ENCODE measurements at regions not wholly inside any gene's neighbourhood (a gene's known extent, or its start where the extent isn't known, plus 50 kb on each side); places are given as distances from the start of the nearest gene placed in this dataset.

DNA sequence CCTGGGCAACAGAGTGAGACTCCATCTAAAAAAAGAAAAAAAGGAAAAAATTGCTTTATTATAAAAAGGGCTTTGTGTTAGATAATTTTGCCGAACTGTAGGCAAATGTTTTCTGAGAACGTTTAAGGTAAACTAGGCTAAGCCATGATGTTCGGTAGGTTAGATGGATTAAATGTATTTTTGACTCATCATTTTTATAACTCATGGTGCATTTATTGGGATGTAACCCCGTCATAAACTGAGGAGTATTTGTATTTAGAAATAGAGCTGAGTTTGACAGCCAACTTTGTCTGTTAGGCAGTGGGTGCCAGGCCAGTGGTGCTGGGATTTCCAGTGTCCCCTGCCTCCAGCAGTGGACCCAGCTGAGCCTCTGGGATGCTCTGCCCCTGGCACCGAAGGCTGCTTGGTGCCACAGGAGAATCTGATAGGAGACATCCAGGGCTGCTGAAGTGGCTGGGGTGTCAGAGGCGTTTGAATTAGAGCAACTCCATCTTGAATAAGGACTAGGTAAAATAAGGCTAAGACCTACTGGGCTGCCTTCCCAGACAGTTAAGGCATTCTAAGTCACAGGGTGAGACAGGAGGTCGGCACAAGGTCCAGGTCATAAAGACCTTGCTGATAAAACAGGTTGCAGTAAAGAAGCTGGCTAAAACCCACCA, 114.9 kb upstream of the EEPD1 start:
- DNase-seq (ENCODE audit: low read depth) = no peak
- TF ChIP-seq, protein P1, sequence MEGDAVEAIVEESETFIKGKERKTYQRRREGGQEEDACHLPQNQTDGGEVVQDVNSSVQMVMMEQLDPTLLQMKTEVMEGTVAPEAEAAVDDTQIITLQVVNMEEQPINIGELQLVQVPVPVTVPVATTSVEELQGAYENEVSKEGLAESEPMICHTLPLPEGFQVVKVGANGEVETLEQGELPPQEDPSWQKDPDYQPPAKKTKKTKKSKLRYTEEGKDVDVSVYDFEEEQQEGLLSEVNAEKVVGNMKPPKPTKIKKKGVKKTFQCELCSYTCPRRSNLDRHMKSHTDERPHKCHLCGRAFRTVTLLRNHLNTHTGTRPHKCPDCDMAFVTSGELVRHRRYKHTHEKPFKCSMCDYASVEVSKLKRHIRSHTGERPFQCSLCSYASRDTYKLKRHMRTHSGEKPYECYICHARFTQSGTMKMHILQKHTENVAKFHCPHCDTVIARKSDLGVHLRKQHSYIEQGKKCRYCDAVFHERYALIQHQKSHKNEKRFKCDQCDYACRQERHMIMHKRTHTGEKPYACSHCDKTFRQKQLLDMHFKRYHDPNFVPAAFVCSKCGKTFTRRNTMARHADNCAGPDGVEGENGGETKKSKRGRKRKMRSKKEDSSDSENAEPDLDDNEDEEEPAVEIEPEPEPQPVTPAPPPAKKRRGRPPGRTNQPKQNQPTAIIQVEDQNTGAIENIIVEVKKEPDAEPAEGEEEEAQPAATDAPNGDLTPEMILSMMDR (IDR thresholded peaks at IDR 0.05; ENCODE audit: low read depth, low read length, missing control alignments) = no peak
- no peak overlapping the region for H3K4me3 ChIP-seq (ENCODE audit: low read depth, low read length)
- in situ Hi-C loops (cut with HindIII; ENCODE audit: low sequenced_read_pairs) = no loop called here

DNA sequence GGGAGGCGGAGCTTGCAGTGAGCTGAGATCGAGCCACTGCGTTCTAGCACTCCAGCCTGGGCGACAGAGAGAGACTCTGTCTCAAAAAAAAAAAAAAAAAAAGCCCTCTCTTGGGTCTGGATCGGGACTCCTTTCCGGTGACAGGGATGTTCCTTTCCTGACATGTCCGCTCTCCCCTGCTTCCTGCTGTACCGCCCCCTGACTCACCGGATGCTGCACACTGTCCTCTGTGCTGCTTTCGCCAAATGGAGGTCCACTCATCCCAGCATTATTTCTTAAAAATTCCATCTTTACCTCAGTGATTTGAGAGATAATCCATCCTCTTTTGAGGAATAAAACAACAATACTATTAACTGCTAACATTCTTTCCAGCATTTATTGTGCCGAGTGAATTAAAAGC, 113.8 kb upstream of the EEPD1 start:
- in situ Hi-C loops (cut with HindIII; ENCODE audit: low sequenced_read_pairs) = no loop called here
- TF ChIP-seq, protein P1 (IDR thresholded peaks at IDR 0.05; ENCODE audit: low read depth, low read length, missing control alignments) = no peak
- DNase-seq (ENCODE audit: low read depth) = no peak
- no peak overlapping the region for H3K4me3 ChIP-seq (ENCODE audit: low read depth, low read length)

DNA sequence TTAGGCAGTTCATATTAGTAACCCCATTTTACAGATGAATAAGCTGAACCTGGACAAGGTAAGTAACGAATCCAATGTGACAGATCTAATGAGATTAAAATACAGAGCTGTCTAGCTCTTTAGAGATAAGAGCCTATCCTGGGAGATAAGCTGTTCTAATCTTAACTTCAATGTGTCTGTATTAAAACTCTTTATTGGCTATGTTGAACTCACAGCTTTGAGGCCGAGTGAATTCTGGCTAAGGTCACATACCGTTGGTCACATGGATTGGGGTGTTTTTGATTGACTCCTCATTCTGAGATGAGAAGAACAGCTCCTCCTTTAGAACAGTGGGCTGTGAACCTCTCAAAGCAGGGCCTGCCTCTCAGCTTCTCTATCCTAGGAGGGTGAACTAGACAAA, 113.4 kb upstream of the EEPD1 start:
- in situ Hi-C loops (cut with HindIII; ENCODE audit: low sequenced_read_pairs) = no loop called here
- H3K4me3 ChIP-seq (ENCODE audit: low read depth, low read length) = no peak overlapping the region
- DNase-seq (ENCODE audit: low read depth) = no peak
- TF ChIP-seq, protein P1 (IDR thresholded peaks at IDR 0.05; ENCODE audit: low read depth, low read length, missing control alignments) = no peak

DNA sequence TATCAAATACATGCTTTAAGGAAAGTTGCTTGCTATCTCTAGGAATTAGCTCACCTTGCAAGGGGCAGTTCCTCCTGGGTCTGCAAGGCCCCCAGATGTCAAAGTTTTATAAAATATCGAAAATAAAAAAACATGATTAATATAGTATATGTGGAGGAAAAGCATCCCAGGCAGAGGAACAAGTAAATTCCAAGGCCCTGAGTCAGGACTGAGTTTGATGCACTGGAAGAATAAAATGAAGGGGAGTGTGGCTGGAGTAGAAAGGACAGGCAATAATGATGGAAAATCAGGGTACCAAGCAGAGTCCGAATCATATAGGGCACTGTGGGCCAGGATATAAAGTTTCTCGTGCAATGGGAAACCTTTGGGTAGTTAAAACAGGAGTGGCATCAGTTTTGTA, 112.4 kb upstream of the EEPD1 start:
- in situ Hi-C loops (cut with HindIII; ENCODE audit: low sequenced_read_pairs) = no loop called here
- no peak overlapping the region for H3K4me3 ChIP-seq (ENCODE audit: low read depth, low read length)
- TF ChIP-seq, protein P1 (IDR thresholded peaks at IDR 0.05; ENCODE audit: low read depth, low read length, missing control alignments) = no peak
- DNase-seq (ENCODE audit: low read depth) = no peak

DNA sequence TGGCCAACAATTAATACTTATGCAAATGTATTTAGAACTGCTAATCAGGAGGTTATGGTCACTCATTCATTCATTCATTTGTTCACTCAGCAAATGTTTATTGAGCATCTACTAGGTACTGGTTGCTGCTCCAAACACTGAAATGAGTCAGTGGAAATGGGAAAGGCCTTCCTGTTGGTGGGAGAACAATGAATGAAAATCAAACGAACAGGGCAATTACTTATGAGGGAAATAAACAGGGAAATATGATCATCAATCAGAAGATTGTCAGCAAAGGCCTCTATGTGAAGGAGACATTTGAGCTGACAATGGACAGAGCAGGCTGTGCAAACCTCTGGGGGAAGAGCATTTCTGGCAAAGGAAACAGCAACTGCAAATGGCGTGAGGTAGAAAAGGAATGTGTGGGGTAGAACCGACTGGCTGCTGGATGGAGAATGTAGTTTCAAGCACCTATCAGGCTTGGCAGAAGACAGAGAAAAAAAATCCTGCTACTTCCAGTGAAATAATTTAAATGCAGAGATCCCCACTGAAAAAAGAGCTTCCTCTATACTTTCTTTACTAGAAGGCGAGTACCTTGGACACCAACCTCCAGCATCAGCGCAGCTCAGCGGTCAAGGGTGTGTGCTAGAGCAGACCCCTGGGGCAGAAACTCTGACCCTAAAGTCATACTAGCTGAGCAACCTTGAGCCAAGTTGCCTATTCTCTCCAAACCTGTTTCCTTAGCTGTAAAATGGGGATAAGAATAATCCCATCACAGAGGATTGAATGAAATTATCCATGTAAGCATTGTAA, 108.8 kb upstream of the EEPD1 start:
- TF ChIP-seq, protein P1 (IDR thresholded peaks at IDR 0.05; ENCODE audit: low read depth, low read length, missing control alignments) = no peak
- DNase-seq (ENCODE audit: low read depth) = no peak
- H3K4me3 ChIP-seq (ENCODE audit: low read depth, low read length) = no peak overlapping the region
- in situ Hi-C loops (cut with HindIII; ENCODE audit: low sequenced_read_pairs) = no loop called here

DNA sequence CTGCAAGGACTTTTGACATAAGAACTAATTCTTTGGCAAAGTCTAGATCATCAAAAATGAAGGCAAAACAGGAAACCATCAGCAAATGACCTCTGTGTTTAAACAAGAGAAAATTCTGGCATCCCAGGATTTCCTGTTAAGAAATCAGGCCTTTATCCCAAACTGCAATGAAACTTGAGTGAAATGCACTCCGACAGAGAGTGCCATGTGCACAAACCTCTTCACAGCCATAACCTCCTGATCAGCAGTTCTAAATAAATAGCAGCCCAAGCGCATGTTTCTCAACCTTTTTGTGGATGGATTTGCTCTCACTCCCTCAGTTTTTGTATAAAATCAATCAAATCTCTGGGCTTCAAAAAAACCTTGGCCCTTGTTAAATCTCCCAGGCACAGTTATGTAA, 107.7 kb upstream of the EEPD1 start:
- no peak overlapping the region for H3K4me3 ChIP-seq (ENCODE audit: low read depth, low read length)
- no peak for DNase-seq (ENCODE audit: low read depth)
- in situ Hi-C loops (cut with HindIII; ENCODE audit: low sequenced_read_pairs) = no loop called here

More for the DNA sequence above, 107.7 kb upstream of the EEPD1 start:
- TF ChIP-seq, protein P1 (IDR thresholded peaks at IDR 0.05; ENCODE audit: low read depth, low read length, missing control alignments) = no peak
